Mesenchymal stem cell (in vitro differentiated cells and primary cell): ENCODE measurements at regions not wholly inside any gene's neighbourhood (a gene's known extent, or its start where the extent isn't known, plus 50 kb on each side); places are given as distances from the start of the nearest gene placed in this dataset.

ENCODE experiments used
- DNase-seq: peaks from one replicate; pipeline ENCODE4 v3.0.0-alpha.2; 2013
- H2AFZ ChIP-seq: one replicate; pipeline ENCODE4 v1.6.1; 2013; ENCODE audit warnings: low read depth, mild to moderate bottlenecking, control low read depth, inconsistent platforms, low read length, moderate library complexity
- H2AK5ac ChIP-seq: 2 replicates; pipeline ENCODE4 v1.6.1; 2013; ENCODE audit warnings: low read length, moderate library complexity, mild to moderate bottlenecking, inconsistent platforms; ENCODE audit not compliant: severe bottlenecking
- H2BK120ac ChIP-seq: one replicate; pipeline ENCODE4 v1.6.1; 2013; ENCODE audit warnings: low read depth, mild to moderate bottlenecking, inconsistent platforms, low read length, moderate library complexity
- H2BK12ac ChIP-seq, 2 experiments: one replicate each; pipeline ENCODE4 v1.6.1; 2013; ENCODE audit warnings: inconsistent platforms in 2 of 2, low read length in 2 of 2, mild to moderate bottlenecking in 2 of 2, moderate library complexity in 2 of 2, control low read depth in 1 of 2
- H2BK15ac ChIP-seq: one replicate; pipeline ENCODE4 v1.6.1; 2013; ENCODE audit warnings: mild to moderate bottlenecking, low read depth, inconsistent platforms; ENCODE audit not compliant: poor library complexity, severe bottlenecking
- H2BK5ac ChIP-seq: 2 replicates; pipeline ENCODE4 v1.6.1; 2013; ENCODE audit warnings: low read depth, mild to moderate bottlenecking, low read length, control low read depth, inconsistent platforms; ENCODE audit not compliant: poor library complexity, severe bottlenecking
- H3K14ac ChIP-seq, 2 experiments: one replicate each; pipeline ENCODE4 v1.6.1; 2013; ENCODE audit warnings: inconsistent platforms in 2 of 2, low read length in 2 of 2, control low read depth in 1 of 2, mild to moderate bottlenecking in 1 of 2, moderate library complexity in 1 of 2
- H3K18ac ChIP-seq, 2 experiments: one replicate each; pipeline ENCODE4 v1.6.1; 2013; ENCODE audit warnings: inconsistent platforms in 2 of 2, low read length in 2 of 2, control low read depth in 1 of 2, low read depth in 1 of 2, mild to moderate bottlenecking in 1 of 2
- H3K23ac ChIP-seq, 2 experiments: one replicate each; pipeline ENCODE4 v1.6.1; 2013; ENCODE audit warnings: inconsistent platforms in 2 of 2, low read length in 2 of 2, mild to moderate bottlenecking in 2 of 2, moderate library complexity in 2 of 2, control low read depth in 1 of 2
- H3K27ac ChIP-seq: 2 replicates; pipeline ENCODE4 v1.5.1; 2013; ENCODE audit warnings: mild to moderate bottlenecking, moderate library complexity, low read length, control low read depth, inconsistent platforms; ENCODE audit not compliant: poor library complexity, severe bottlenecking
- H3K27me3 ChIP-seq, 2 experiments: 2 replicates each; pipeline versions ENCODE4 v1.6.1 to v1.7.0; 2013; ENCODE audit warnings: low read length in 2 of 2, mild to moderate bottlenecking in 2 of 2, moderate library complexity in 2 of 2, control low read depth in 1 of 2, inconsistent platforms in 1 of 2; ENCODE audit not compliant: control insufficient read depth in 1 of 2, insufficient read depth in 1 of 2
- H3K36me3 ChIP-seq, 2 experiments: 2 replicates each; pipeline versions ENCODE4 v1.6.1 to v1.7.0; 2013; ENCODE audit warnings: low read length in 2 of 2, control low read depth in 1 of 2, inconsistent platforms in 1 of 2, low read depth in 1 of 2, mild to moderate bottlenecking in 1 of 2; ENCODE audit not compliant: insufficient read depth in 2 of 2, control insufficient read depth in 1 of 2
- H3K4ac ChIP-seq, 2 experiments: one replicate each; pipeline ENCODE4 v1.6.1; 2013; ENCODE audit warnings: inconsistent platforms in 2 of 2, low read length in 2 of 2, mild to moderate bottlenecking in 2 of 2, moderate library complexity in 2 of 2, control low read depth in 1 of 2, low read depth in 1 of 2
- H3K4me1 ChIP-seq: 2 replicates; pipeline ENCODE4 v1.6.1; 2013; ENCODE audit warnings: low read depth, low read length, control low read depth; ENCODE audit not compliant: control insufficient read depth, insufficient read depth
- H3K4me2 ChIP-seq: 2 replicates; pipeline ENCODE4 v1.6.1; 2013; ENCODE audit warnings: low read length, mild to moderate bottlenecking, inconsistent platforms; ENCODE audit not compliant: poor library complexity, severe bottlenecking
- H3K4me3 ChIP-seq, 2 experiments: 2 replicates each; pipeline versions ENCODE4 v1.5.1 to v1.7.0; 2013; ENCODE audit warnings: low read length in 2 of 2, mild to moderate bottlenecking in 2 of 2, control low read depth in 1 of 2, low read depth in 1 of 2; ENCODE audit not compliant: insufficient read depth in 1 of 2
- H3K79me1 ChIP-seq: replicated peaks from 2 replicates; pipeline ENCODE4 v1.6.1; 2013; ENCODE audit warnings: mild to moderate bottlenecking, control low read depth, low read length, inconsistent platforms; ENCODE audit not compliant: poor library complexity, severe bottlenecking
- H3K9ac ChIP-seq: 2 replicates; pipeline ENCODE4 v1.7.0; 2013; ENCODE audit warnings: mild to moderate bottlenecking, low read length, moderate library complexity
- H3K9me3 ChIP-seq: 2 replicates; pipeline ENCODE4 v1.7.0; 2013; ENCODE audit warnings: mild to moderate bottlenecking, low read length; ENCODE audit not compliant: control insufficient read depth
- H4K8ac ChIP-seq: one replicate; pipeline ENCODE4 v1.6.1; 2013; ENCODE audit warnings: inconsistent platforms, mild to moderate bottlenecking, low read length, moderate library complexity
- H4K91ac ChIP-seq: one replicate; pipeline ENCODE4 v1.6.1; 2013; ENCODE audit warnings: mild to moderate bottlenecking, low read length, inconsistent platforms
- WGBS: methylation state at CpG from one replicate; pipeline ENCODE4 v1.1.7; 2013; ENCODE audit warnings: mixed read lengths; 5-methylcytosine and 5-hydroxymethylcytosine counted together

GRCh38 chr2:30310371-30310770 is 79.0 kb downstream of the LBH start:
- Histone ChIP-seq H3K4me3 (no peak overlapping the region), H4K91ac (no peak overlapping the region)

GRCh38 chr2:30310955-30311354 is 79.6 kb downstream of the LBH start:
- Histone ChIP-seq H3K79me1 (no peaks in the 10 kb centered on the region), H3K9me3 (peaks cover 5% of the 10 kb centered on the region), H3K14ac (no peak overlapping the region), H2BK120ac (no peak overlapping the region), H4K91ac (no peak overlapping the region), H3K4ac (no peak overlapping the region), H2AK5ac (no peak overlapping the region), H3K9ac (no peak overlapping the region), H2BK15ac (no peak overlapping the region), H3K23ac (no peak overlapping the region), H2BK12ac (no peak overlapping the region), H2BK5ac (no peak overlapping the region), H4K8ac (peak overlapping the region; percentile 47), H3K27me3 (peaks cover 0 to 6% of the 10 kb centered on the region in 2 experiments), H3K18ac (no peak overlapping the region), H3K4me1 (no peaks in the 10 kb centered on the region), H3K4me2 (no peak overlapping the region), H3K36me3 (no peaks in the 10 kb centered on the region), H3K27ac (no peak overlapping the region), H2AFZ (no peak overlapping the region), H3K4me3 (no peak overlapping the region)
- DNase-seq: no peak
- 61% methylated on average over 5 of the region's 5 CpGs for WGBS

More at GRCh38 chr2:30310371-30310770, 79.0 kb downstream of the LBH start:
- no peak overlapping the region for H3K18ac ChIP-seq
- H3K23ac ChIP-seq: no peak overlapping the region
- no peak overlapping the region for H2AK5ac ChIP-seq
- H3K36me3 ChIP-seq: no peaks in the 10 kb centered on the region
- H3K27ac ChIP-seq: no peak overlapping the region
- H4K8ac ChIP-seq: no peak overlapping the region
- DNase-seq: no peak
- no peak overlapping the region for H2BK12ac ChIP-seq
- H2BK15ac ChIP-seq: no peak overlapping the region
- no peak overlapping the region for H3K4ac ChIP-seq
- H3K9me3 ChIP-seq: peaks cover 5% of the 10 kb centered on the region
- H3K79me1 ChIP-seq: no peaks in the 10 kb centered on the region
- no peak overlapping the region for H3K9ac ChIP-seq
- WGBS: 84% methylated on average over 5 of the region's 5 CpGs
- H3K4me1 ChIP-seq: no peaks in the 10 kb centered on the region
- peaks cover 0 to 6% of the 10 kb centered on the region in 2 experiments for H3K27me3 ChIP-seq
- H3K4me2 ChIP-seq: no peak overlapping the region
- H2BK5ac ChIP-seq: no peak overlapping the region
- H2BK120ac ChIP-seq: no peak overlapping the region
- no peak overlapping the region for H2AFZ ChIP-seq
- no peak overlapping the region for H3K14ac ChIP-seq

- Histone ChIP-seq H2BK15ac (no peak overlapping the region), H2AFZ (no peak overlapping the region), H3K79me1 (no peaks in the 10 kb centered on the region), H3K9ac (no peak overlapping the region), H3K23ac (no peak overlapping the region), H3K27me3 (peaks cover 0 to 6% of the 10 kb centered on the region in 2 experiments), H3K9me3 (peaks cover 5% of the 10 kb centered on the region), H2BK120ac (no peak overlapping the region), H2BK12ac (no peak overlapping the region), H2AK5ac (no peak overlapping the region), H3K4me3 (no peak overlapping the region), H3K4me2 (no peak overlapping the region), H3K18ac (no peak overlapping the region), H3K4ac (no peak overlapping the region), H4K8ac (no peak overlapping the region), H3K27ac (no peak overlapping the region), H3K36me3 (no peaks in the 10 kb centered on the region), H4K91ac (no peak overlapping the region), H3K14ac (no peak overlapping the region), H2BK5ac (no peak overlapping the region), H3K4me1 (no peaks in the 10 kb centered on the region)
- DNase-seq: no peak
- WGBS: 73% methylated on average over 2 of the region's 2 CpGs
Observed at GRCh38 chr2:30311711-30312110, 80.4 kb downstream of the LBH start.

GRCh38 chr2:30312916-30313315 is 81.6 kb downstream of the LBH start:
- Histone ChIP-seq H2BK12ac (no peak overlapping the region), H3K9ac (no peak overlapping the region), H3K27me3 (peaks cover 0 to 6% of the 10 kb centered on the region in 2 experiments), H3K4me1 (no peaks in the 10 kb centered on the region), H3K18ac (no peak overlapping the region), H2BK5ac (no peak overlapping the region), H3K27ac (no peak overlapping the region), H4K91ac (no peak overlapping the region), H3K4me3 (no peak overlapping the region), H2BK120ac (no peak overlapping the region), H4K8ac (no peak overlapping the region), H3K79me1 (no peaks in the 10 kb centered on the region), H2AK5ac (no peak overlapping the region), H3K36me3 (no peaks in the 10 kb centered on the region), H2AFZ (no peak overlapping the region), H3K4ac (no peak overlapping the region), H3K14ac (no peak overlapping the region), H3K23ac (no peak overlapping the region), H3K9me3 (peaks cover 5% of the 10 kb centered on the region), H2BK15ac (no peak overlapping the region), H3K4me2 (no peak overlapping the region)
- 88% methylated on average over 1 of the region's 1 CpG for WGBS
- no peak for DNase-seq
